Skin epidermis (tissue), 12 donors: ENCODE measurements at regions not wholly inside any gene's neighbourhood (a gene's known extent, or its start where the extent isn't known, plus 50 kb on each side); places are given as distances from the start of the nearest gene placed in this dataset.
"Not testable (repeated sequence)": the region's sequence is repeated elsewhere in the genome, so short reads cannot be mapped to it uniquely, and the experiment has no call there.

Source experiments
- H3K27ac ChIP-seq, 21 experiments: fragments of 200-600 bp; sonication (generic) in 11 of 21; one replicate each; pipeline ENCODE4 v1.5.0; 2020; ENCODE audit warnings: mild to moderate bottlenecking in 3 of 21, inconsistent platforms in 2 of 21, moderate library complexity in 2 of 21
- H3K4me3 ChIP-seq, 7 experiments: fragments of 200-600 bp; sonication (generic) in 2 of 7; one replicate each; pipeline ENCODE4 v1.5.0; 2020; ENCODE audit warnings: inconsistent platforms in 2 of 7, mild to moderate bottlenecking in 2 of 7, moderate library complexity in 1 of 7

- H3K4me3 ChIP-seq, result no peak overlapping the region
- no peak overlapping the region for H3K27ac ChIP-seq
These were observed 85.5 kb upstream of the HNF1B start for GRCh38 chr17:37830151-37830993.

GRCh38 chr17:37829592-37830123 lies 84.8 kb upstream of the HNF1B start:
- Histone ChIP-seq H3K4me3 (no peak overlapping the region), H3K27ac (peak overlapping the region in 1 of 21 experiments; percentile 26)

- H3K27ac ChIP-seq, result no peak overlapping the region
- H3K4me3 ChIP-seq, result no peak overlapping the region
These were observed 83.8 kb upstream of the HNF1B start for GRCh38 chr17:37828651-37829124.

GRCh38 chr17:37827905-37828650 lies 83.2 kb upstream of the HNF1B start:
- Histone ChIP-seq H3K27ac (no peak overlapping the region), H3K4me3 (no peak overlapping the region)

GRCh38 chr17:37826497-37827430 lies 81.9 kb upstream of the HNF1B start:
- H3K4me3 ChIP-seq, result no peak overlapping the region
- H3K27ac ChIP-seq, result peak overlapping the region in 3 of 21 experiments; percentile 11 to 64 (median 39)

GRCh38 chr17:37825851-37826250 lies 81.0 kb upstream of the HNF1B start:
- Histone ChIP-seq H3K4me3 (no peak overlapping the region), H3K27ac (peak overlapping the region in 1 of 21 experiments; percentile 64)

GRCh38 chr17:37824534-37825485 lies 80.0 kb upstream of the HNF1B start:
- Histone ChIP-seq H3K27ac (peak overlapping the region in 2 of 21 experiments; percentile 6 to 37), H3K4me3 (no peak overlapping the region)

- no peak overlapping the region for H3K27ac ChIP-seq
- no peak overlapping the region for H3K4me3 ChIP-seq
These were observed 79.1 kb upstream of the HNF1B start for GRCh38 chr17:37823996-37824395.

- H3K4me3 ChIP-seq, result no peak overlapping the region
- H3K27ac ChIP-seq, result no peak overlapping the region
These were observed 76.3 kb upstream of the HNF1B start for GRCh38 chr17:37820995-37821713.

GRCh38 chr17:37820313-37820994 lies 75.6 kb upstream of the HNF1B start:
- Histone ChIP-seq H3K4me3 (no peak overlapping the region), H3K27ac (no peak overlapping the region)

- no peak overlapping the region for H3K27ac ChIP-seq
- H3K4me3 ChIP-seq, result no peak overlapping the region
These were observed 73.8 kb upstream of the HNF1B start for GRCh38 chr17:37818689-37819088.

GRCh38 chr17:37816950-37817349 lies 72.1 kb upstream of the HNF1B start:
- no peak overlapping the region for H3K27ac ChIP-seq
- no peak overlapping the region for H3K4me3 ChIP-seq

- H3K27ac ChIP-seq, result no peak overlapping the region
- H3K4me3 ChIP-seq, result no peak overlapping the region
These were observed 70.7 kb upstream of the HNF1B start for GRCh38 chr17:37815536-37815935.

GRCh38 chr17:37813751-37814150 lies 68.9 kb upstream of the HNF1B start:
- H3K4me3 ChIP-seq, result no peak overlapping the region
- H3K27ac ChIP-seq, result no peak overlapping the region

GRCh38 chr17:37808846-37809245 lies 64.0 kb upstream of the HNF1B start:
- H3K4me3 ChIP-seq, H3K27ac ChIP-seq: not testable (repeated sequence)

- Histone ChIP-seq H3K27ac (peak overlapping the region in 1 of 21 experiments; percentile 7), H3K4me3 (no peak overlapping the region)
These were observed 58.0 kb upstream of the HNF1B start for GRCh38 chr17:37802712-37803416.
